OCI-LY3 (cell line): ENCODE measurements at regions not wholly inside any gene's neighbourhood (a gene's known extent, or its start where the extent isn't known, plus 50 kb on each side); places are given as distances from the start of the nearest gene placed in this dataset.

Source experiments
- EZH2phosphoT487 ChIP-seq: fragments of 200-600 bp; shearing (Covaris generic); IDR thresholded peaks from 2 replicates; pipeline ENCODE4 v1.6.1; 2018; ENCODE audit warnings: antibody characterized with exemption, mixed run types, low read depth
- TF ChIP-seq, protein P1 (sequence below): fragments of 200-600, 300-600 bp; sonication (generic); IDR thresholded peaks from 2 replicates; pipeline ENCODE4 v1.5.1; 2014; ENCODE audit warnings: antibody characterized with exemption, low read length, low read depth

DNA sequence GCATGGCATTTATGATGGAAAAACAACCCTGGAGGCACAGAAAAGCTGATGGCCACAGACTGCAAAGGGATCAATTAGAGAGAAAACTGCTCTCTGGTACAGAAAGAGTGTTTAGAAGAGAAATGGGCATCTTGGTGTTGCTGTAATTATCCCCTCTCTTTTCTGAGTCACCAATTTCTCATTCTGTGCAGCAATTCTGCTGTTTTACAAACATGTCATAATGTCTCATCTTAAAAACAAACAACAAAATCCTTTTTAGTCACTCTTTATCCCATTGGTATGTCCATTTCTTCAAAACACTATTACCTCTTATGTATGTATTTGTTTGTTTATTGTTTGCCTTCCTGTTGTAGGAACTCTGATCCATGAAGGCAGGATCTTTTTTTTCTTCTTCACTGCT is 73.9 kb upstream of the HK2 start:
- TF ChIP-seq, protein P1, sequence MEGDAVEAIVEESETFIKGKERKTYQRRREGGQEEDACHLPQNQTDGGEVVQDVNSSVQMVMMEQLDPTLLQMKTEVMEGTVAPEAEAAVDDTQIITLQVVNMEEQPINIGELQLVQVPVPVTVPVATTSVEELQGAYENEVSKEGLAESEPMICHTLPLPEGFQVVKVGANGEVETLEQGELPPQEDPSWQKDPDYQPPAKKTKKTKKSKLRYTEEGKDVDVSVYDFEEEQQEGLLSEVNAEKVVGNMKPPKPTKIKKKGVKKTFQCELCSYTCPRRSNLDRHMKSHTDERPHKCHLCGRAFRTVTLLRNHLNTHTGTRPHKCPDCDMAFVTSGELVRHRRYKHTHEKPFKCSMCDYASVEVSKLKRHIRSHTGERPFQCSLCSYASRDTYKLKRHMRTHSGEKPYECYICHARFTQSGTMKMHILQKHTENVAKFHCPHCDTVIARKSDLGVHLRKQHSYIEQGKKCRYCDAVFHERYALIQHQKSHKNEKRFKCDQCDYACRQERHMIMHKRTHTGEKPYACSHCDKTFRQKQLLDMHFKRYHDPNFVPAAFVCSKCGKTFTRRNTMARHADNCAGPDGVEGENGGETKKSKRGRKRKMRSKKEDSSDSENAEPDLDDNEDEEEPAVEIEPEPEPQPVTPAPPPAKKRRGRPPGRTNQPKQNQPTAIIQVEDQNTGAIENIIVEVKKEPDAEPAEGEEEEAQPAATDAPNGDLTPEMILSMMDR, result no peak
- TF ChIP-seq EZH2phosphoT487, result no peak
